Upper lobe of left lung (tissue), 6 donors: ENCODE measurements at regions not wholly inside any gene's neighbourhood (a gene's known extent, or its start where the extent isn't known, plus 50 kb on each side); places are given as distances from the start of the nearest gene placed in this dataset.
A peak's percentile ranks its signal among the peaks of the same experiment; 100 is the strongest.
"Not testable (repeated sequence)": the region's sequence is repeated elsewhere in the genome, so short reads cannot be mapped to it uniquely, and the experiment has no call there.

Source experiments
- ATAC-seq, 2 donors: fragments of 200-7000 bp; cut with Tn5 transposase; one replicate each; pipeline ENCODE4 v1.9.1; 2022; ENCODE audit warnings: mild to moderate bottlenecking in 2 of 2, moderate library complexity in 2 of 2; ENCODE audit not compliant: low FRiP score in 2 of 2
- DNase-seq, 2 donors: peaks; one replicate each; pipeline ENCODE4 v3.0.0-alpha.2; 2019 to 2020
- H3K27ac ChIP-seq, 4 donors: fragments of 200-600 bp; sonication (generic); one replicate each; pipeline ENCODE4 v1.5.1; 2016 to 2019
- H3K27me3 ChIP-seq, 4 donors: fragments of 200-600 bp; sonication (generic); one replicate each; pipeline ENCODE4 v1.5.1; 2017 to 2019
- H3K36me3 ChIP-seq, 4 donors: fragments of 200-600 bp; sonication (generic); one replicate each; pipeline ENCODE4 v1.5.1; 2016 to 2019
- H3K4me1 ChIP-seq, 4 donors: fragments of 200-600 bp; sonication (generic); one replicate each; pipeline ENCODE4 v1.5.1; 2018 to 2019
- H3K4me3 ChIP-seq, 4 donors: fragments of 200-600 bp; sonication (generic); one replicate each; pipeline ENCODE4 v1.5.1; 2017 to 2019; ENCODE audit warnings: mild to moderate bottlenecking in 2 of 4, moderate library complexity in 1 of 4
- H3K9me3 ChIP-seq, 4 donors: fragments of 200-600 bp; sonication (generic); one replicate each; pipeline ENCODE4 v1.5.1; 2018 to 2019
- WGBS, 2 donors: methylation state at CpG; one replicate each; pipeline ENCODE4 v1.1.5; 2017 to 2018; 5-methylcytosine and 5-hydroxymethylcytosine counted together
- TF ChIP-seq, protein P1 (sequence below), 6 experiments: fragments of 450-650 bp in 4 of 6; fragments of 200-600 bp in 2 of 6; sonication (generic) in 2 of 6; IDR thresholded peaks; one replicate each; pipeline ENCODE4 v1.5.1; 2016 to 2019; ENCODE audit warnings: antibody characterized with exemption in 6 of 6
- donor health status: DM: no; HTN: no; CAD: no; lungs with moderate emphysema.
- donor health status: DM: no; HTN: yes; CAD: no; lungs with severe emphysema.

GRCh38 chr1:610538-610937 is 75.9 kb downstream of the OR4F16 start:
- peak in 1 of 2 donors; percentile 7 for DNase-seq
- H3K27me3 ChIP-seq, result not testable (repeated sequence)
- no CpG with 5 or more reads among the region's 33 CpGs for WGBS, 2 donors

GRCh38 chr1:609161-609560 is 77.3 kb downstream of the OR4F16 start:
- not testable (repeated sequence) for H3K36me3 ChIP-seq, H3K4me1 ChIP-seq, H3K4me3 ChIP-seq, H3K9me3 ChIP-seq, ATAC-seq, H3K27me3 ChIP-seq, H3K27ac ChIP-seq
- 100% methylated on average over 7 of the region's 24 CpGs; no CpG with 5 or more reads in 1 of the 2 donors for WGBS, 2 donors
- DNase-seq, result peak in 1 of 2 donors; percentile 6

More at GRCh38 chr1:610538-610937, 75.9 kb downstream of the OR4F16 start:
- not testable (repeated sequence) for ATAC-seq, H3K4me3 ChIP-seq, H3K4me1 ChIP-seq, H3K36me3 ChIP-seq, H3K9me3 ChIP-seq, H3K27ac ChIP-seq

GRCh38 chr1:605279-605678 is 81.2 kb downstream of the OR4F16 start:
- WGBS, 2 donors, result 20% methylated on average over 3 of the region's 27 CpGs; no CpG with 5 or more reads in 1 of the 2 donors
- H3K27me3 ChIP-seq, H3K36me3 ChIP-seq, ATAC-seq, H3K4me3 ChIP-seq, H3K4me1 ChIP-seq, H3K9me3 ChIP-seq, H3K27ac ChIP-seq: not testable (repeated sequence)
- peak in 1 of 2 donors; percentile 6 for DNase-seq

- not testable (repeated sequence) for H3K36me3 ChIP-seq, ATAC-seq, H3K9me3 ChIP-seq, H3K4me3 ChIP-seq, H3K27ac ChIP-seq, DNase-seq, H3K27me3 ChIP-seq, H3K4me1 ChIP-seq
- WGBS, 2 donors, result 83 to 87% methylated on average over 6 of the region's 8 CpGs
These were observed 98.2 kb downstream of the OR4F16 start for GRCh38 chr1:588211-588610.

DNA sequence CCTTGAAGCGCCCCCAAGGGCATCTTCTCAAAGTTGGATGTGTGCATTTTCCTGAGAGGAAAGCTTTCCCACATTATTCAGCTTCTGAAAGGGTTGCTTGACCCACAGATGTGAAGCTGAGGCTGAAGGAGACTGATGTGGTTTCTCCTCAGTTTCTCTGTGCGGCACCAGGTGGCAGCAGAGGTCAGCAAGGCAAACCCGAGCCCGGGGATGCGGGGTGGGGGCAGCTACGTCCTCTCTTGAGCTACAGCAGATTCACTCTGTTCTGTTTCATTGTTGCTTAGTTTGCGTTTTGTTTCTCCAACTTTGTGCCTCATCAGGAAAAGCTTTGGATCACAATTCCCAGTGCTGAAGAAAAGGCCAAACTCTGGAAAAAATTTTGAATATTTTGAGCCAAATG is 100.5 kb downstream of the OR4F16 start:
- DNase-seq, result peak; percentile 22 to 77
- ATAC-seq, H3K4me1 ChIP-seq, H3K36me3 ChIP-seq, H3K9me3 ChIP-seq, H3K4me3 ChIP-seq, H3K27ac ChIP-seq, H3K27me3 ChIP-seq: not testable (repeated sequence)
- no CpG with 5 or more reads among the region's 7 CpGs for WGBS, 2 donors
- TF ChIP-seq, protein P1, sequence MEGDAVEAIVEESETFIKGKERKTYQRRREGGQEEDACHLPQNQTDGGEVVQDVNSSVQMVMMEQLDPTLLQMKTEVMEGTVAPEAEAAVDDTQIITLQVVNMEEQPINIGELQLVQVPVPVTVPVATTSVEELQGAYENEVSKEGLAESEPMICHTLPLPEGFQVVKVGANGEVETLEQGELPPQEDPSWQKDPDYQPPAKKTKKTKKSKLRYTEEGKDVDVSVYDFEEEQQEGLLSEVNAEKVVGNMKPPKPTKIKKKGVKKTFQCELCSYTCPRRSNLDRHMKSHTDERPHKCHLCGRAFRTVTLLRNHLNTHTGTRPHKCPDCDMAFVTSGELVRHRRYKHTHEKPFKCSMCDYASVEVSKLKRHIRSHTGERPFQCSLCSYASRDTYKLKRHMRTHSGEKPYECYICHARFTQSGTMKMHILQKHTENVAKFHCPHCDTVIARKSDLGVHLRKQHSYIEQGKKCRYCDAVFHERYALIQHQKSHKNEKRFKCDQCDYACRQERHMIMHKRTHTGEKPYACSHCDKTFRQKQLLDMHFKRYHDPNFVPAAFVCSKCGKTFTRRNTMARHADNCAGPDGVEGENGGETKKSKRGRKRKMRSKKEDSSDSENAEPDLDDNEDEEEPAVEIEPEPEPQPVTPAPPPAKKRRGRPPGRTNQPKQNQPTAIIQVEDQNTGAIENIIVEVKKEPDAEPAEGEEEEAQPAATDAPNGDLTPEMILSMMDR (IDR thresholded peaks at IDR 0.05), result peak in 1 of 6 experiments; percentile 17
